ENCODE measurements at regions not wholly inside any gene's neighbourhood (a gene's known extent, or its start where the extent isn't known, plus 50 kb on each side); places are given as distances from the start of the nearest gene placed in this dataset.

DNA sequence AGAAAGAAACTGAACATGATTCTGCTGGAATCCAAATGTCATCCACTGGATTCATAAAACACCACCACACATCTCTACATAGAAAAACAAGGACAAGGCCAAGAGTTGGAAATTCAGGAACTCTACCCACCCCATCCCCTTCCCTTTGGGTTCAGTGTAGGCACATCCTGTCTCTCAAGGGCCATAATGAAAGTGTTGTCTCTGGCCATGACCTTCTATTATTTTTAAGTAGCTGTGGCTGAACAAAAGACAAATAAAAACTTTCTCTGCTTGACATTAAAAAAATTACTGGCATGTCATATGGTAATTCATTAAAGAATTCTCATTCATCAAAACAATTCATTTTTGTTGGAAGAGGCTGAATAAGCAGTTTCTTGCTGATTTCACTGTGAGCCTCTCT, 54.9 kb upstream of the ZBTB18 start:
- no peak for DNase-seq
- TF ChIP-seq POLR2A (IDR thresholded peaks at IDR 0.05), result no peak
- no peak overlapping the region for H3K27ac ChIP-seq
- H3K27me3 ChIP-seq, result no peaks in the 10 kb centered on the region
- H3K4me1 ChIP-seq, result no peaks in the 10 kb centered on the region
- no peaks in the 10 kb centered on the region for H3K36me3 ChIP-seq
- no peaks in the 10 kb centered on the region for H3K9me3 ChIP-seq
- no peak overlapping the region for H3K4me3 ChIP-seq
- intact Hi-C loops (cut with DNase I; ENCODE audit: low total_unique reads), result no loop called here

DNA sequence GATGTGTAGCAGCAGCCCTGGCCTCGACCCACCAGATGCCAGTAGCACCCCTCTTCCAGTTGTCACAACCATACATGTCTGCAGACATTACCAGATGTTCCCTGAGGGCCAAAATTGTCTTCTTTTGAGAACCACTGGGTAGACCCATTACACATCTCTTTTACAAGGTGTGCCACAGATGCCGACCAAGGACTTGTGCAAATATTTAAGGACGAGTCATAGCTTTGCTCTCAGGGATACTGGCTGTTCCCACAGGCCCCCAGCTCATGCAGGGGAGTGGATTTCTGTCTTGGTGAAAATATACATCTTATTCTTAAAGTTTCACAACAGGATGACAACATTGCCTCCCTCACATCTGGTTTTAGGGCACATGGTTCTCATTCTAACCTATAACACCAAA, 59.4 kb upstream of the ZBTB18 start:
- Histone ChIP-seq H3K4me3 (no peak overlapping the region), H3K9me3 (no peaks in the 10 kb centered on the region), H3K27me3 (no peaks in the 10 kb centered on the region), H3K27ac (no peak overlapping the region), H3K4me1 (no peaks in the 10 kb centered on the region), H3K36me3 (no peaks in the 10 kb centered on the region)
- TF ChIP-seq, protein P1, sequence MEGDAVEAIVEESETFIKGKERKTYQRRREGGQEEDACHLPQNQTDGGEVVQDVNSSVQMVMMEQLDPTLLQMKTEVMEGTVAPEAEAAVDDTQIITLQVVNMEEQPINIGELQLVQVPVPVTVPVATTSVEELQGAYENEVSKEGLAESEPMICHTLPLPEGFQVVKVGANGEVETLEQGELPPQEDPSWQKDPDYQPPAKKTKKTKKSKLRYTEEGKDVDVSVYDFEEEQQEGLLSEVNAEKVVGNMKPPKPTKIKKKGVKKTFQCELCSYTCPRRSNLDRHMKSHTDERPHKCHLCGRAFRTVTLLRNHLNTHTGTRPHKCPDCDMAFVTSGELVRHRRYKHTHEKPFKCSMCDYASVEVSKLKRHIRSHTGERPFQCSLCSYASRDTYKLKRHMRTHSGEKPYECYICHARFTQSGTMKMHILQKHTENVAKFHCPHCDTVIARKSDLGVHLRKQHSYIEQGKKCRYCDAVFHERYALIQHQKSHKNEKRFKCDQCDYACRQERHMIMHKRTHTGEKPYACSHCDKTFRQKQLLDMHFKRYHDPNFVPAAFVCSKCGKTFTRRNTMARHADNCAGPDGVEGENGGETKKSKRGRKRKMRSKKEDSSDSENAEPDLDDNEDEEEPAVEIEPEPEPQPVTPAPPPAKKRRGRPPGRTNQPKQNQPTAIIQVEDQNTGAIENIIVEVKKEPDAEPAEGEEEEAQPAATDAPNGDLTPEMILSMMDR (IDR thresholded peaks at IDR 0.05), result no peak
- no peak for TF ChIP-seq POLR2A (IDR thresholded peaks at IDR 0.05)
- DNase-seq, result no peak
- intact Hi-C loops (cut with DNase I; ENCODE audit: low total_unique reads), result no loop called here

DNA sequence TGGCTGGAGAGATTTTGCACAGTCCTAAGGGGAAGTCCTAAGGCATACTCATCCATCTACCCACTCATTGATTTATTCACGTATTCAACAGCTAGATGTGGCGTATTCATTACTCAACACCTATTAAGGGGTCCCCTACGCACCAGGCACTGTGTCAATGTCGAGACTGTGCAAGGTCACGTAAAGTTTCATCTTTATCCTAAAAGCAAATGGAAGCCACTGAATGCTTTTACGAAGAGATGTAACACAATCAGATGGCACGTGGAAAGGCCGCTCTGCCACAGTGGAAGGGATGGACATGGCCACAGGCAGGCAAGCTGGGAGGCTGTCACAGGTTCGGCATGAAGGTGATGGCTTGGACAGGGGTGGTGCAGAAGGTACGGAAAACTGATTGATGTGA, 66.3 kb upstream of the ZBTB18 start:
- no peaks in the 10 kb centered on the region for H3K4me1 ChIP-seq
- intact Hi-C loops (cut with DNase I; ENCODE audit: low total_unique reads), result no loop called here
- no peak overlapping the region for H3K4me3 ChIP-seq
- TF ChIP-seq POLR2A (IDR thresholded peaks at IDR 0.05), result no peak
- TF ChIP-seq, protein P1 (IDR thresholded peaks at IDR 0.05), result no peak
- no peaks in the 10 kb centered on the region for H3K27me3 ChIP-seq
- no peak for DNase-seq
- no peaks in the 10 kb centered on the region for H3K9me3 ChIP-seq
- H3K27ac ChIP-seq, result no peak overlapping the region
- no peaks in the 10 kb centered on the region for H3K36me3 ChIP-seq

DNA sequence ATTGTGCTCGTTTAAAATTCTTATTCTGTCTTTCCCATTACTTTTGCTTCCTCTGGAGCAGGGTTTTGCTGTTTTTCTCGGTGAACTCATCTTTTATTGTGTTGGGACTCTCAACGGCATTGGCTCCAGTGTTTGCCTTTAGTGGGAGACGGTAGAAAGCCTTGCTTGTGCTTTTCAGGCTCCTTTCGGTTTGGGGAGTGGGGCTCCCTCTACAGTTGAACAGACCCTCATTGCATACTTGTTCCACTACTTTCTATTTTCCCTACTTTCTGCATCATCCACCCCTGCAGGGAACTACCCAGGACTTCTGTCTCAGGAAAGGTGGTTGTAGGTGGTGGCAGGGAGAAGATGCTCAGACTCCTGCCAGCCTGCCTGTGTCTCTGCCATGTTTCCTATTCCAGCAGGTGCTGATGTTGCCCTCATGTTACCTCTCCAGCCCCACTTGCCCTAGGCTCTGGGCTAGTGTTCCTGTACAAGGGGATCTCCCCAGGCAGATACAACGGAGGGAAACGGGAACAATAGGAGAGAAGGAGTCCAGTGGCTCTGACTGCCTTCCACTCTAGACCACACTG, 68.5 kb upstream of the ZBTB18 start:
- Histone ChIP-seq H3K4me1 (no peaks in the 10 kb centered on the region), H3K4me3 (no peak overlapping the region), H3K36me3 (no peaks in the 10 kb centered on the region), H3K27me3 (no peaks in the 10 kb centered on the region), H3K27ac (no peak overlapping the region), H3K9me3 (no peaks in the 10 kb centered on the region)
- DNase-seq, result no peak
- intact Hi-C loops (cut with DNase I; ENCODE audit: low total_unique reads), result no loop called here
- TF ChIP-seq, protein P1 (IDR thresholded peaks at IDR 0.05), result no peak
- no peak for TF ChIP-seq POLR2A (IDR thresholded peaks at IDR 0.05)

DNA sequence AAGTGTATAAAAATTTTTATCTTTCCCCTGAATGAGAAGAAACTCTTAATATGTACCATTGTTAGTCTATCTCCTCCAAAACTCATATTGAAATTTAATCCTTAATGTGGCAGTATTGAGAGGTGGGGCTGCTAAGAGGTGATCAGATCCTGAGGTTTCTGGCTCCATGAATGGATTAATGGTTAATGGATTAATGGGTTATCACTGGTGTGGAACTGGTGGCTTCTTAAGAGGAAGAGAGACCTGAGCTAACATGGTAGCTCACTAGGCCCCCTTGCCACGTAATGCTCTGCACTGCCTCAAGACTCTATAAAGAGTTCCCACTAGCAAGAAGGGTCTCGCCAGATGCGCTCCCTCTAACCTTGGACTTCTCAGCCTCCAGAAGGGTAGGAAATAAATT, 70.6 kb upstream of the ZBTB18 start:
- TF ChIP-seq, protein P1 (IDR thresholded peaks at IDR 0.05), result no peak
- no peak for TF ChIP-seq POLR2A (IDR thresholded peaks at IDR 0.05)
- H3K27ac ChIP-seq, result no peak overlapping the region
- intact Hi-C loops (cut with DNase I; ENCODE audit: low total_unique reads), result no loop called here
- H3K4me3 ChIP-seq, result no peak overlapping the region
- H3K27me3 ChIP-seq, result no peaks in the 10 kb centered on the region
- H3K4me1 ChIP-seq, result no peaks in the 10 kb centered on the region
- H3K9me3 ChIP-seq, result no peaks in the 10 kb centered on the region
- no peaks in the 10 kb centered on the region for H3K36me3 ChIP-seq
- DNase-seq, result no peak

DNA sequence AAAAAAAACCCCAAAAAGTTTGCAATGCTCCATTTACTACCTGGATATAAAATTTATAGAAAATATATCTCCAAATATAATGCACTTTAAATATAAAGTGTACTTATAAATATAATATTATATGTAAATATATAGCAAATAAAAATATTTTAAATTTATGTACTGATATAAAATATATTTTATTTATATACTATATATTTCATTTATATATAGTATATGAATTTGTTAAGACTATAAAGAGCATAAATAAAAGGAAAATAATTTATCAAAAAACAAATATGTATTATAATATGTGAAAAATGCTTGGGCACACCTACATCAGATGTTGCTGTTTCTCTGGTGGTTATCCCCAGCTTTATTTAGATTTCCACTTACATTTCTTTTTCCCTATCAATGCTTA, 71.0 kb upstream of the ZBTB18 start:
- intact Hi-C loops (cut with DNase I; ENCODE audit: low total_unique reads), result no loop called here
- Histone ChIP-seq H3K27ac (no peak overlapping the region), H3K4me3 (no peak overlapping the region), H3K4me1 (no peaks in the 10 kb centered on the region), H3K36me3 (no peaks in the 10 kb centered on the region), H3K9me3 (no peaks in the 10 kb centered on the region), H3K27me3 (no peaks in the 10 kb centered on the region)
- TF ChIP-seq, protein P1 (IDR thresholded peaks at IDR 0.05), result no peak
- no peak for TF ChIP-seq POLR2A (IDR thresholded peaks at IDR 0.05)
- DNase-seq, result no peak
